HCT116 (cell line): ENCODE measurements at regions not wholly inside any gene's neighbourhood (a gene's known extent, or its start where the extent isn't known, plus 50 kb on each side); places are given as distances from the start of the nearest gene placed in this dataset.

ENCODE experiments used
- ATAC-seq: fragments of 200-7000 bp; cut with Tn5 transposase; 2 replicates; pipeline ENCODE4 v1.9.1; 2020; ENCODE audit warnings: mild to moderate bottlenecking, moderate library complexity
- BruUV-seq: library from RNA; stranded (reverse); fragments of 400-500 nt; replicated peaks from 2 replicates; lab custom pipeline; 2021; lab: Mats Ljungman, UMichigan
- CTCF ChIA-PET: fragments of 300-600 bp; sonication (Branson Sonifier 250); formaldehyde crosslinking; loops from one replicate; lab custom pipeline; 2021; ENCODE audit warnings: antibody characterized with exemption; lab: Charles Lee
- POLR2A ChIA-PET: fragments of 300-600, 350-600 bp; sonication (Branson Sonifier 250); formaldehyde crosslinking; loops from one replicate; lab custom pipeline; 2021; ENCODE audit warnings: antibody characterized with exemption; lab: Charles Lee
- RAD21 ChIA-PET, 2 experiments: fragments of 300-600 bp; sonication (Branson Sonifier 250); formaldehyde crosslinking; loops; one replicate each; lab custom pipeline; 2023; ENCODE audit warnings: low total read pairs in 2 of 2; ENCODE audit not compliant: uncharacterized antibody in 2 of 2, unreplicated experiment in 2 of 2, low non-redundant PET in 1 of 2; lab: Charles Lee
- DNase-seq: peaks from one replicate; pipeline ENCODE4 v3.0.0-alpha.2; 2010; ENCODE audit warnings: low read depth, low spot score
- H2AFZ ChIP-seq: fragments of 200-600 bp; shearing (Covaris generic), sonication (generic); 2 replicates; pipeline ENCODE4 v1.6.1; 2017; ENCODE audit warnings: low read depth, mixed run types, mixed read lengths, antibody characterized with exemption, low read length; ENCODE audit not compliant: poor library complexity, severe bottlenecking
- H3K27ac ChIP-seq: 2 replicates; pipeline ENCODE4 v1.5.1; 2012; ENCODE audit warnings: low read depth, low read length
- H3K27me3 ChIP-seq: fragments of 200-600 bp; sonication (generic); 2 replicates; pipeline ENCODE4 v1.6.1; 2016; ENCODE audit warnings: mixed run types, low read length, mixed read lengths; ENCODE audit not compliant: insufficient read depth
- H3K36me3 ChIP-seq, 2 experiments: fragments of 200-500 bp in 1 of 2; fragments of 200-600 bp in 1 of 2; sonication (Bioruptor generic) in 1 of 2; sonication (generic) in 1 of 2; 2 replicates each; pipeline versions ENCODE4 v1.5.1 to v1.6.1; 2014 to 2016; ENCODE audit warnings: low read length in 2 of 2, inconsistent platforms in 1 of 2, mixed read lengths in 1 of 2, mixed run types in 1 of 2; ENCODE audit not compliant: insufficient read depth in 2 of 2, control insufficient read depth in 1 of 2
- H3K4me1 ChIP-seq, 2 experiments: fragments of 200-600 bp in 1 of 2; sonication (generic) in 1 of 2; 2 replicates each; pipeline versions ENCODE4 v1.5.1 to v1.6.1; 2012 to 2017; ENCODE audit warnings: low read length in 2 of 2, inconsistent platforms in 1 of 2, mild to moderate bottlenecking in 1 of 2, mixed read lengths in 1 of 2, mixed run types in 1 of 2, moderate library complexity in 1 of 2; ENCODE audit not compliant: insufficient read depth in 2 of 2, control insufficient read depth in 1 of 2
- H3K4me2 ChIP-seq: fragments of 200-600 bp; sonication (generic); 2 replicates; pipeline ENCODE4 v1.6.1; 2017; ENCODE audit warnings: mixed run types, low read length, mixed read lengths
- H3K4me3 ChIP-seq, 2 experiments: fragments of 200-600 bp in 1 of 2; sonication (generic) in 1 of 2; replicated peaks in 1 of 2; 2 replicates each; pipeline ENCODE4 v1.5.1; 2011 to 2016; ENCODE audit warnings: low read length in 2 of 2, control low read depth in 1 of 2, low read depth in 1 of 2, mild to moderate bottlenecking in 1 of 2, mixed read lengths in 1 of 2, mixed run types in 1 of 2
- H3K79me2 ChIP-seq: fragments of 200-600 bp; sonication (generic); 2 replicates; pipeline ENCODE4 v1.6.1; 2017; ENCODE audit warnings: mild to moderate bottlenecking, mixed run types, low read length, moderate library complexity, mixed read lengths; ENCODE audit not compliant: insufficient read depth
- H3K9ac ChIP-seq: fragments of 200-600 bp; sonication (generic); 2 replicates; pipeline ENCODE4 v1.6.1; 2016; ENCODE audit warnings: low read length, mixed read lengths
- H3K9me2 ChIP-seq: fragments of 200-600 bp; sonication (generic), shearing (Covaris generic); 2 replicates; pipeline ENCODE4 v1.6.1; 2017; ENCODE audit warnings: mixed run types, mild to moderate bottlenecking, moderate library complexity; ENCODE audit not compliant: insufficient read depth
- H3K9me3 ChIP-seq, 2 experiments: fragments of 200-500 bp in 1 of 2; fragments of 200-600 bp in 1 of 2; sonication (Bioruptor generic) in 1 of 2; sonication (generic) in 1 of 2; 2 replicates each; pipeline ENCODE4 v1.6.1; 2014 to 2017; ENCODE audit warnings: low read length in 2 of 2, mixed read lengths in 2 of 2, inconsistent platforms in 1 of 2, low read depth in 1 of 2, mild to moderate bottlenecking in 1 of 2, mixed run types in 1 of 2, moderate library complexity in 1 of 2; ENCODE audit not compliant: control insufficient read depth in 1 of 2, insufficient read depth in 1 of 2
- H4K20me1 ChIP-seq: fragments of 200-600 bp; sonication (generic), shearing (Covaris generic); 2 replicates; pipeline ENCODE4 v1.6.1; 2017; ENCODE audit warnings: mixed run types, mild to moderate bottlenecking, moderate library complexity; ENCODE audit not compliant: insufficient read depth
- CBX3 ChIP-seq: IDR thresholded peaks from 2 replicates; pipeline ENCODE4 v1.6.1; 2012; ENCODE audit warnings: low read depth
- CEBPB ChIP-seq: IDR thresholded peaks from 2 replicates; pipeline ENCODE4 v1.6.1; 2012; ENCODE audit warnings: low read depth
- ELF1 ChIP-seq: IDR thresholded peaks from 2 replicates; pipeline ENCODE4 v1.6.1; 2012; ENCODE audit warnings: low read depth, borderline replicate concordance
- EZH2 ChIP-seq: fragments of 200-600 bp; sonication (generic); IDR thresholded peaks from 2 replicates; pipeline ENCODE4 v1.6.1; 2017; ENCODE audit warnings: antibody characterized with exemption, mixed run types
- FOSL1 ChIP-seq: IDR thresholded peaks from 2 replicates; pipeline ENCODE4 v1.6.1; 2012; ENCODE audit warnings: low read depth
- JUND ChIP-seq: IDR thresholded peaks from 2 replicates; pipeline ENCODE4 v1.6.1; 2012
- POLR2A ChIP-seq: IDR thresholded peaks from 2 replicates; pipeline ENCODE4 v1.7.0; 2011; ENCODE audit warnings: borderline replicate concordance; ENCODE audit not compliant: insufficient read depth, insufficient read length; ENCODE audit errors: extremely low read depth
- RAD21 ChIP-seq: IDR thresholded peaks from 2 replicates; pipeline ENCODE4 v1.6.1; 2012; ENCODE audit warnings: low read depth, mild to moderate bottlenecking
- SP1 ChIP-seq: IDR thresholded peaks from 2 replicates; pipeline ENCODE4 v1.6.1; 2012; ENCODE audit warnings: low read depth
- SRF ChIP-seq: IDR thresholded peaks from 2 replicates; pipeline ENCODE4 v1.6.1; 2012; ENCODE audit warnings: low read depth
- TCF7L2 ChIP-seq: IDR thresholded peaks from 2 replicates; pipeline ENCODE4 v1.7.0; 2011; ENCODE audit warnings: borderline replicate concordance, inconsistent platforms; ENCODE audit not compliant: insufficient read depth, insufficient read length; ENCODE audit errors: extremely low read depth
- YY1 ChIP-seq: IDR thresholded peaks from 2 replicates; pipeline ENCODE4 v1.6.1; 2011; ENCODE audit warnings: low read length, low read depth, moderate library complexity, mild to moderate bottlenecking; ENCODE audit not compliant: insufficient replicate concordance; ENCODE audit errors: extremely low read depth
- ZFX ChIP-seq: fragments of 450-650 bp; IDR thresholded peaks from 2 replicates; pipeline ENCODE4 v1.6.1; 2017
- intact Hi-C: fragments of 100-400 bp; cut with micrococcal nuclease; formaldehyde crosslinking; loops from 2 replicates; pipeline ENCODE4 v1.10.0; 2022
- TF ChIP-seq, protein P1 (sequence below): IDR thresholded peaks from 2 replicates; pipeline ENCODE4 v1.6.1; 2011; ENCODE audit warnings: mild to moderate bottlenecking, low read length, moderate library complexity; ENCODE audit not compliant: insufficient replicate concordance; ENCODE audit errors: extremely low read depth
- TF ChIP-seq, protein P2 (sequence below): IDR thresholded peaks from 2 replicates; pipeline ENCODE4 v1.6.1; 2012
- TF ChIP-seq, protein P3 (sequence below), 3 experiments: fragments of 200-600 bp in 1 of 3; sonication (generic) in 1 of 3; IDR thresholded peaks in 2 of 3; conservative IDR thresholded peaks in 1 of 3; 2 replicates each; pipeline ENCODE4 v1.5.1; 2012 to 2017; ENCODE audit warnings: low read depth in 2 of 3, low read length in 2 of 3, antibody characterized with exemption in 1 of 3, borderline replicate concordance in 1 of 3, control low read depth in 1 of 3, mild to moderate bottlenecking in 1 of 3, mixed read lengths in 1 of 3, mixed run types in 1 of 3, moderate library complexity in 1 of 3; ENCODE audit not compliant: insufficient read depth in 1 of 3
- TF ChIP-seq, protein P4 (sequence below): IDR thresholded peaks from 2 replicates; pipeline ENCODE4 v1.6.1; 2012

DNA sequence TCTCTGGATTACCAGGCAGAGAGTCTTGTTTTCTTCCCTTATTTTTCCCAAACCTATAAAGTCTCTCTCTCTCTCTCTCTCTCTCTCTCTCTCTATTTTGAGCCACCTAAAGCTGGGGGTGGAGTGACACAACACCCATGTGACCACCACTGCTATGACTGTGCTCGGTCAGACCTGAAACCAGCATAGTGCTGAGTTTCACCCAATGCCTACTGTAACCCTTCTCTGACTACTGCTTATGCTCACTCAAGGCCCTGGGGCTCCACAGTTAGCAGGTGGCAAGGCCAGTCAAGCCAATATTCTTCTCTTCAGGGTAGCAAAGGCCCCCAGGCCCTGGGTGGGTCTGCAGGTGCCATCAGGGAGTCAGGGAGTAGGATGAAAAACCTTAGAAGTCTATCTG, 114.7 kb upstream of the ARMCX2 start (continued):
- TF ChIP-seq TCF7L2 = no peak
- no peak for TF ChIP-seq RAD21
- TF ChIP-seq POLR2A = no peak
- no peak for TF ChIP-seq YY1
- TF ChIP-seq JUND = no peak

DNA sequence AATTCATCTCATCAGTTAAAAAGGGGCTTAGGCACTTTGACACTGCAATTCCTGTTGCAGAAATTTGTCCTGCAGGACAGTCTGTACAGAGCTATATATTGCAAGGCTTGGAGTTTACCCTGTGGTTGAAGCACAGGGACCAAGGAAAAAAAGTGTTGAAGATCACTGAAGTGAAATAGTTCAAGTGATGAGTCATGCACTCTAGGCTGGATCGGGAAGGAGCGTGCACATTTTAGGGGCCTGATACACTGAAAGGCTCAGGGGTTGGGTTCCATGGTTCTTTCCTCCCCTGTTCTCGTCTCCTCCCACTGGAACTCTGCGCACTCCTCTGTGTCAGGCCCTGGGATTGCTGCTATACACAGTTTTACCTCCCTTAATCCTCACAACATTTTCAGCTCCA, 104.9 kb upstream of the ARMCX2 start:
- Histone ChIP-seq H3K79me2 (no peaks in the 10 kb centered on the region), H3K9me3 (no peaks in the 10 kb centered on the region), H3K36me3 (no peaks in the 10 kb centered on the region), H3K4me2 (no peak overlapping the region), H3K9me2 (no peaks in the 10 kb centered on the region), H3K4me3 (no peak overlapping the region), H3K9ac (no peak overlapping the region), H3K27ac (no peak overlapping the region), H3K4me1 (peaks cover 0 to 3% of the 10 kb centered on the region in 2 experiments; a peak in 1 of 4 replicates), H4K20me1 (no peaks in the 10 kb centered on the region), H3K27me3 (no peaks in the 10 kb centered on the region), H2AFZ (no peak overlapping the region)
- intact Hi-C loops = no loop called here
- DNase-seq (no peak), ATAC-seq (no peak)
- TF ChIP-seq YY1 = no peak
- no peak for TF ChIP-seq ELF1
- no peak for TF ChIP-seq ZFX
- no peak for TF ChIP-seq FOSL1
- TF ChIP-seq, protein P1, sequence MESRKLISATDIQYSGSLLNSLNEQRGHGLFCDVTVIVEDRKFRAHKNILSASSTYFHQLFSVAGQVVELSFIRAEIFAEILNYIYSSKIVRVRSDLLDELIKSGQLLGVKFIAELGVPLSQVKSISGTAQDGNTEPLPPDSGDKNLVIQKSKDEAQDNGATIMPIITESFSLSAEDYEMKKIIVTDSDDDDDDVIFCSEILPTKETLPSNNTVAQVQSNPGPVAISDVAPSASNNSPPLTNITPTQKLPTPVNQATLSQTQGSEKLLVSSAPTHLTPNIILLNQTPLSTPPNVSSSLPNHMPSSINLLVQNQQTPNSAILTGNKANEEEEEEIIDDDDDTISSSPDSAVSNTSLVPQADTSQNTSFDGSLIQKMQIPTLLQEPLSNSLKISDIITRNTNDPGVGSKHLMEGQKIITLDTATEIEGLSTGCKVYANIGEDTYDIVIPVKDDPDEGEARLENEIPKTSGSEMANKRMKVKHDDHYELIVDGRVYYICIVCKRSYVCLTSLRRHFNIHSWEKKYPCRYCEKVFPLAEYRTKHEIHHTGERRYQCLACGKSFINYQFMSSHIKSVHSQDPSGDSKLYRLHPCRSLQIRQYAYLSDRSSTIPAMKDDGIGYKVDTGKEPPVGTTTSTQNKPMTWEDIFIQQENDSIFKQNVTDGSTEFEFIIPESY = no peak
- no peak for TF ChIP-seq EZH2
- TF ChIP-seq, protein P2, sequence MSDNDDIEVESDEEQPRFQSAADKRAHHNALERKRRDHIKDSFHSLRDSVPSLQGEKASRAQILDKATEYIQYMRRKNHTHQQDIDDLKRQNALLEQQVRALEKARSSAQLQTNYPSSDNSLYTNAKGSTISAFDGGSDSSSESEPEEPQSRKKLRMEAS = no peak
- TF ChIP-seq JUND = no peak
- no peak for TF ChIP-seq SRF
- no peak for TF ChIP-seq CEBPB
- TF ChIP-seq SP1 = no peak
- TF ChIP-seq, protein P3, sequence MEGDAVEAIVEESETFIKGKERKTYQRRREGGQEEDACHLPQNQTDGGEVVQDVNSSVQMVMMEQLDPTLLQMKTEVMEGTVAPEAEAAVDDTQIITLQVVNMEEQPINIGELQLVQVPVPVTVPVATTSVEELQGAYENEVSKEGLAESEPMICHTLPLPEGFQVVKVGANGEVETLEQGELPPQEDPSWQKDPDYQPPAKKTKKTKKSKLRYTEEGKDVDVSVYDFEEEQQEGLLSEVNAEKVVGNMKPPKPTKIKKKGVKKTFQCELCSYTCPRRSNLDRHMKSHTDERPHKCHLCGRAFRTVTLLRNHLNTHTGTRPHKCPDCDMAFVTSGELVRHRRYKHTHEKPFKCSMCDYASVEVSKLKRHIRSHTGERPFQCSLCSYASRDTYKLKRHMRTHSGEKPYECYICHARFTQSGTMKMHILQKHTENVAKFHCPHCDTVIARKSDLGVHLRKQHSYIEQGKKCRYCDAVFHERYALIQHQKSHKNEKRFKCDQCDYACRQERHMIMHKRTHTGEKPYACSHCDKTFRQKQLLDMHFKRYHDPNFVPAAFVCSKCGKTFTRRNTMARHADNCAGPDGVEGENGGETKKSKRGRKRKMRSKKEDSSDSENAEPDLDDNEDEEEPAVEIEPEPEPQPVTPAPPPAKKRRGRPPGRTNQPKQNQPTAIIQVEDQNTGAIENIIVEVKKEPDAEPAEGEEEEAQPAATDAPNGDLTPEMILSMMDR (IDR thresholded peaks at IDR 0.05 in 2 of 3, conservative IDR thresholded peaks at IDR 0.05 in 1 of 3; ENCODE audit: borderline replicate concordance in 1 of 3, insufficient read depth in 1 of 3, low read depth in 2 of 3, low read length in 2 of 3) = no peak
- TF ChIP-seq CBX3 = no peak
- TF ChIP-seq, protein P4, sequence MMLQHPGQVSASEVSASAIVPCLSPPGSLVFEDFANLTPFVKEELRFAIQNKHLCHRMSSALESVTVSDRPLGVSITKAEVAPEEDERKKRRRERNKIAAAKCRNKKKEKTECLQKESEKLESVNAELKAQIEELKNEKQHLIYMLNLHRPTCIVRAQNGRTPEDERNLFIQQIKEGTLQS = no peak
- no peak for TF ChIP-seq RAD21
- ChIA-PET RAD21 (no interaction called here), CTCF (no interaction called here), POLR2A (no interaction called here)
- no TSS peak for BruUV-seq
